Calu3 (cell line): ENCODE measurements at regions not wholly inside any gene's neighbourhood (a gene's known extent, or its start where the extent isn't known, plus 50 kb on each side); places are given as distances from the start of the nearest gene placed in this dataset.

Experiments
- BruUV-seq: library from RNA; stranded (reverse); fragments of 400-500 nt; replicated peaks from 2 replicates; lab custom pipeline; 2021; lab: Mats Ljungman, UMichigan
- CTCF ChIA-PET: fragments of 300-600 bp; sonication (Branson Sonifier 250); formaldehyde crosslinking; loops from one replicate; lab custom pipeline; 2022; ENCODE audit warnings: antibody characterized with exemption; lab: Charles Lee
- DNase-seq: peaks from one replicate; pipeline ENCODE4 v3.0.0; 2022
- H3K27ac Mint-ChIP-seq: one replicate; pipeline ENCODE4 v1.8.0; 2022; ENCODE audit warnings: mixed read lengths; ENCODE audit not compliant: unreplicated experiment
- H3K27me3 Mint-ChIP-seq: one replicate; pipeline ENCODE4 v1.8.0; 2022; ENCODE audit warnings: mixed read lengths; ENCODE audit not compliant: unreplicated experiment
- H3K36me3 Mint-ChIP-seq: one replicate; pipeline ENCODE4 v1.8.0; 2022; ENCODE audit warnings: mild to moderate bottlenecking, moderate library complexity, mixed read lengths; ENCODE audit not compliant: insufficient read depth, unreplicated experiment
- H3K4me1 Mint-ChIP-seq: one replicate; pipeline ENCODE4 v1.8.0; 2022; ENCODE audit warnings: mild to moderate bottlenecking, low read depth, mixed read lengths; ENCODE audit not compliant: unreplicated experiment
- H3K4me3 Mint-ChIP-seq: one replicate; pipeline ENCODE4 v1.8.0; 2022; ENCODE audit warnings: mild to moderate bottlenecking, low read depth, moderate library complexity, mixed read lengths; ENCODE audit not compliant: unreplicated experiment
- H3K9me3 Mint-ChIP-seq: one replicate; pipeline ENCODE4 v1.8.0; 2022; ENCODE audit warnings: low read depth, mixed read lengths; ENCODE audit not compliant: unreplicated experiment
- intact Hi-C: fragments of 100-400 bp; cut with micrococcal nuclease; formaldehyde crosslinking; loops from one replicate; pipeline ENCODE4 v1.10.0; 2022; ENCODE audit not compliant: unreplicated experiment
- TF ChIP-seq, protein P1 (sequence below): fragments of 200-600 bp; IDR thresholded peaks from one replicate; pipeline ENCODE4 v1.8.0; 2022; ENCODE audit warnings: antibody characterized with exemption; ENCODE audit not compliant: unreplicated experiment

DNA sequence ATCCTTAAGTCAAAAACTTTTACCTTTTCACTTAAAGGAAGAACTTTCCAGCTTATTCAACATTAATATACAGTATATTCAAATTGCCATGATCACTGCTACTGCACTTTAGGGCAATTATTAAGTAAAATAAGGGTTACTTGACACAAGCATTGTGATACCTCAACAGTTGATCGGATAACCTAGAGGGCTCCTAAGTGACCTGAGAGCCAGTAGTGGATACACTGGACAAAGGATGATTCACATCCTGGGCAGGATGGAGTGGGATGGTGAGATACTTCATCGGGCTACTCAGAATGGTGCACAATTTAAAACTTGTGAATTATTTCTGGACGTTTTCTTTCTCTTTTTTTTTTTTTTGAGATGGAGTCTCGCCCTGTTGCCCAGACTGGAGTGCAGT is 54.5 kb upstream of the PPM1J start:
- intact Hi-C loops: no loop called here
- TF ChIP-seq, protein P1, sequence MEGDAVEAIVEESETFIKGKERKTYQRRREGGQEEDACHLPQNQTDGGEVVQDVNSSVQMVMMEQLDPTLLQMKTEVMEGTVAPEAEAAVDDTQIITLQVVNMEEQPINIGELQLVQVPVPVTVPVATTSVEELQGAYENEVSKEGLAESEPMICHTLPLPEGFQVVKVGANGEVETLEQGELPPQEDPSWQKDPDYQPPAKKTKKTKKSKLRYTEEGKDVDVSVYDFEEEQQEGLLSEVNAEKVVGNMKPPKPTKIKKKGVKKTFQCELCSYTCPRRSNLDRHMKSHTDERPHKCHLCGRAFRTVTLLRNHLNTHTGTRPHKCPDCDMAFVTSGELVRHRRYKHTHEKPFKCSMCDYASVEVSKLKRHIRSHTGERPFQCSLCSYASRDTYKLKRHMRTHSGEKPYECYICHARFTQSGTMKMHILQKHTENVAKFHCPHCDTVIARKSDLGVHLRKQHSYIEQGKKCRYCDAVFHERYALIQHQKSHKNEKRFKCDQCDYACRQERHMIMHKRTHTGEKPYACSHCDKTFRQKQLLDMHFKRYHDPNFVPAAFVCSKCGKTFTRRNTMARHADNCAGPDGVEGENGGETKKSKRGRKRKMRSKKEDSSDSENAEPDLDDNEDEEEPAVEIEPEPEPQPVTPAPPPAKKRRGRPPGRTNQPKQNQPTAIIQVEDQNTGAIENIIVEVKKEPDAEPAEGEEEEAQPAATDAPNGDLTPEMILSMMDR: no peak
- no peak overlapping the region for H3K27ac Mint-ChIP-seq
- no TSS peak for BruUV-seq
- no peaks in the 10 kb centered on the region for H3K27me3 Mint-ChIP-seq
- no peak for DNase-seq
- CTCF ChIA-PET: no interaction called here
- H3K36me3 Mint-ChIP-seq: no peaks in the 10 kb centered on the region
- H3K9me3 Mint-ChIP-seq: peaks cover 3% of the 10 kb centered on the region
- no peaks in the 10 kb centered on the region for H3K4me1 Mint-ChIP-seq
- H3K4me3 Mint-ChIP-seq: no peak overlapping the region

DNA sequence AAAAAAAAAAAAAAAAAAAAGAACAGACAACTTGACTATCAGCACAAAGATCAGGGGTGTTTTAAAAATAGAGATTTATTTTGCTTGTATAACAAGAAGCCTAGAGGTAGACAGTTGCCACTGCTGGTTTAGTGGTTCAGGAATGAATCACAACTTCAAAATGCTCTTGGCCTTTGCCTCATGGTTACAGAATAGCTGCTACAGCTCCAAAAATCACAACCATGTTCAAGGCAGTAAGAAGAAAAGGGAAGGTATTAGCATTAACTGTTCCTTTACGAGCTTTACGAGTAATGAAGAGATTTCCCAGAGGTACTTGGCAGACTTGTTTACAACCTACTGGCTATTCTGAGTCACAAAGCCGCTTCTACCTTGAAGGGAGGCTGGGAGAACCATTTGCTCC is 52.5 kb upstream of the PPM1J start:
- no peak for DNase-seq
- intact Hi-C loops: no loop called here
- TF ChIP-seq, protein P1: no peak
- no peak overlapping the region for H3K4me3 Mint-ChIP-seq
- H3K27ac Mint-ChIP-seq: no peak overlapping the region
- peaks cover 3% of the 10 kb centered on the region for H3K9me3 Mint-ChIP-seq
- no peaks in the 10 kb centered on the region for H3K27me3 Mint-ChIP-seq
- no peaks in the 10 kb centered on the region for H3K36me3 Mint-ChIP-seq
- CTCF ChIA-PET: no interaction called here
- no peaks in the 10 kb centered on the region for H3K4me1 Mint-ChIP-seq
- no TSS peak for BruUV-seq
